NCI-H146 treated with DMSO at 0.1 percent for 48 hours (cell line): ENCODE measurements at regions not wholly inside any gene's neighbourhood (a gene's known extent, or its start where the extent isn't known, plus 50 kb on each side); places are given as distances from the start of the nearest gene placed in this dataset.
A peak's percentile ranks its signal among the peaks of the same experiment; 100 is the strongest.

Source experiments
- DNase-seq: peaks from one replicate; lab custom pipeline; 2025; ENCODE audit not compliant: unreplicated experiment; lab: John Stamatoyannopoulos, UW

GRCh38 chr18:77501266-77501665 lies 251.6 kb downstream of the GALR1 start:
- no peak for DNase-seq

DNA sequence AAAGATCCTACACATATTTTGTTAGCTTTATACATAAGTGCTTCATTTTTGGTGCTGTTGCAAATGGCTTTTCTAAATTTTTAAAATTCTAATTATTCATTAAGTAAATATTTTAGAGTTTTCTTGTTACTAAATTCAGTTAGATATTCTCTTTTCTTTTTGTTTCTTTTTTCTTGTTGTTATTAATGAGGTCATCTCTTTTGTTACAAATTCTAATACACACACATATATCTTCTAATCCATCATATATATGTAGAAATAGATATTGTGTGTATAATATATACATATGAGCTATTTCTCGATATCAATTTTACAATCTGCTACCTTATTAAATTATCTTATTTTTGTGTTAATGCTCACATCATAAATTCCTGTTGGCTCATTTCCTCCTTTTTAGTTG lies 255.9 kb downstream of the GALR1 start:
- no peak for DNase-seq

- DNase-seq, result no peak
These were observed 262.5 kb downstream of the GALR1 start for GRCh38 chr18:77512152-77512551.

DNA sequence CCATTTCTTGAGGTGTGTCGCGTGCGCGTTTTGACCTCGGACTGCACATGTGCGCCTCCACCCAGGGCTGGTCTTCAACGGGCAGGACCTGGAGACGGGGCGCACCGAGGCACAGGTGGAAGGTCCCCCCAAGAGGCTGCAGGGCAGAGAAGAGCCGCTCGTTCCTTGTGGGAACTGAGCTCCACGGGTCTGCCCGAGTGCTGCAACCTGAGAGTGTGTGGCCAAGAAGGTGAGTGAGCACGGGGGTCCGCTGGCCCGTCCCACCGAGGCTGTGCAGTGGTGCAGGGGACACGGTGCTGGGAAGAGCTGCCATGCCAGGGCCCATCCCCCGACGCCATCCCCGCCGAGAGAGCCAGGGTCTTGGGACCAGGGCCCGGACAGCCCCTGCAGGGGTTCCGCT lies 268.3 kb downstream of the GALR1 start:
- DNase-seq, result no peak

- DNase-seq, result no peak
These were observed 271.1 kb downstream of the GALR1 start for GRCh38 chr18:77520767-77521166.

GRCh38 chr18:77522051-77522675 lies 272.5 kb downstream of the GALR1 start:
- DNase-seq, result no peak

- no peak for DNase-seq
These were observed 275.3 kb downstream of the GALR1 start for GRCh38 chr18:77524909-77525308.

DNA sequence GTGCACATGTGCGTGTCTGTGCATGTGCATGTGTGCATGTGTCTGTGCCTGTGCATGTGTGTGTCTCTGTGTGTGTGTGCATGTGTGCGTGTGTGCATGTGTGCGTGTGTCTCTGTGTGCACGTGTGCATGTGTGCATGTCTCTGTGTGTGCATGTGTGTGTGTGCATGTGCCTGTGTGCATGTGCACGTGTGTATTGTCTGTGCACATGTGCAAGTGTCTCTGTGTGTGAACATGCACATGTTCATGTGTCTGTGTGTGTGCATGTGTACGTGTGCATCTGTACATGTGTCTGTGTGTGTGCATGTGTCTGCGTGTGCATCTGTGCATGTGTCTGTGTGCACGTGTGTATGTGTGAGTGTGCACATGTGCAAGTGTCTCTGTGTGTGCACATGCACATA lies 277.3 kb downstream of the GALR1 start:
- no peak for DNase-seq

GRCh38 chr18:77528872-77529271 lies 279.2 kb downstream of the GALR1 start:
- no peak for DNase-seq

- no peak for DNase-seq
These were observed 280.0 kb downstream of the GALR1 start for GRCh38 chr18:77529492-77530176.

- no peak for DNase-seq
These were observed 281.1 kb downstream of the GALR1 start for GRCh38 chr18:77530732-77531131.

GRCh38 chr18:77539860-77540259 lies 290.2 kb downstream of the GALR1 start:
- DNase-seq, result no peak

GRCh38 chr18:77544792-77545191 lies 295.1 kb downstream of the GALR1 start:
- no peak for DNase-seq

DNA sequence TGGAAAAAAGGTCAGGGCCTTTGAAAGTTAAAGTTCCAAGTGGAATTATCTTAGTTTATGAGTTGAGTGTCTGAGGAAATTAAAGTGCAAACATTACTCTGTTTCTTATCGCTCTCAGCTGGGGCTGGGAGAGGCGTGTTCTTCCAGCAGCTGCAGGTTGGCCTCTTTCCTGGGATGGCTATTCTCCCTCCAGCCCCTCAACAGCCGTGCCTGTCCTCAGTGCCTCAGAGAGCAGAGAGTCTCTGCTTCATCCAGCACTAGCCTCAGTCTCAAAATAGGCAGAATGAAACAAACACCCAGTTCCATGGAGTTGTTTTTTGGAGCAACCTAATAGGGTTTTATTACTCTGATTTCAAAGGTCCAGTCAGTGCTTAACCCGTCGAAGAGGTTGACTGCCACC lies 298.1 kb downstream of the GALR1 start:
- no peak for DNase-seq

DNA sequence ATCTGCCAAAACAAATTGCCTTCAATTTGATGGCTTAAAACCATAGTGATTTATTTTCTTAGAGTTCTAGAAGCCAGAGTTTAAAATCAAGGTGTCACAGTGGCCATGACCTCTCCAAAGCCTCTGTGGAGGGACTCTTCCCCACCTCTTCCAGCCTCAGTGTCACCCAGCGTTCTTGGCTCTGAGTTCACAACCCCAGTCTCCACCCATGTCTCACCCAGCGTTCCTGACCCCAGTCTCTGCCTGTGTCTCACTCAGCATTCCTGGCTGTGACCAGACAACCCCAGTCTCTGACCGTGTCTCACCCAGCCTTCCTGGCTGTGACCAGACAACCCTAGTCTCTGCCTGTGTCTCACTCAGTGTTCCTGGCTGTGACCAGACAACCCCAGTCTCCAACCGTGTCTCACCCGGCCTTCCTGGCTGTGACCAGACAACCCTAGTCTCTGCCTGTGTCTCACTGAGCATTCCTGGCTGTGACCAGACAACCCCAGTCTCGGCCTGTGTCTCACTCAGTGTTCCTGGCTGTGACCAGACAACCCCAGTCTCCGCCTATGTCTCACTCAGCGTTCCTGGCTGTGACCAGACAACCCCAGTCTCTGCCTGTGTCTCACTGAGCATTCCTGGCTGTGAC lies 299.3 kb downstream of the GALR1 start:
- DNase-seq, result no peak

DNA sequence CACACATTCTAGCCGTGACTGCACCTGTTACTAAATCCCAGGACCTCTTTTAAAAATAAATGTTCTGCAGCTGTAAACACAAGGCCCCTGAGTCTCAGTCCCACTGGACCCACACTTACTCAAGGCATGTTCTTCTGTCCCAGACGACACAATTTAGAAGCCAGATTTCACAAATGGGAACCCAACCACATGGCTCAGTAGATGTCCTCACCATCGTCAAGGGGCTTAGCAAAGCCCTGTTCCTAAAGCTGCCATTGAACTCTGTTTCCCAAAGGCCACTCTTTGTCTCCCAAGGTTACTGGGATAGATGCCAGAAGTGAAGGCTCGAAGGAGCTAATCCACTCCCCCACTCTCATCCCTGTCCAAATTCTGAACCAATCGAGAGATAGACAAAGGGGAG lies 301.0 kb downstream of the GALR1 start:
- no peak for DNase-seq

DNA sequence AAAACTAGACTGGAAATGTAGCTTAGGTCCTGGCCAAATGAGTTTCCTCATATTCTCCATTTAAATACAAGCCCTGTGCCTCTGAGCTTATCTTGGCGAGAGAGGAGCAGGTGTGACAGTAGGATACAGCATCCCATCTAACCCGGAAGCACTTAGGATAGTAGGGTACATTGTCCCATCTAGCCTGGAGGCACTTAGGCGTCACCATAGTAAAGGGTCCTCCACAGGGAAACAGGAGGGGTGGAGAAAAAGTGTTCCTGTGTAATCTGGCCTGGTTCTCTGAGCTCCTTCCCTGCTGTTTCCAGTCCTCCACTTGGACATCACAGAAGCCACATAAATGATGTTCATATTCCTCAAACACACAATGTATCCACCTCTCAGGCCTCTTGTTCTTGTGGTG lies 301.4 kb downstream of the GALR1 start:
- no peak for DNase-seq

- DNase-seq, result no peak
These were observed 303.3 kb downstream of the GALR1 start for GRCh38 chr18:77552945-77553344.

DNA sequence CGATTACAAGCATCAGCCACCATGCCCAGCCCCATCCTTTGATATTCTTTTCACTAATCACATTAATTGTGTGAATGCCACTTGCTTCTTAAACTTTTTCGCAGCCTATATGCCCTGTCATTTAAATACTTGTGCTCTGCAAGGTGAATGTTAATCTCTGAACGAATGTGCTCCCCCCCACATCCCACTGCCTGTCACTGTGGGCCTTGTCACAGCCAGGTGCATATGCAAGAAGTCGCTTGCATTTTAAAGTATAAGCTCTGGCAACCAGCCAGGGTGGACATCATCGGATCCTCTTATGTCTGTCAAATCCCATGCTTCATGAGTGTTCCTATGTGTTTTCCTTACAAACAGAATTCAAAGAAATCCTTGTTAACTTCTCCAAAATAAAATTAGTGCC lies 304.4 kb downstream of the GALR1 start:
- DNase-seq, result no peak

DNA sequence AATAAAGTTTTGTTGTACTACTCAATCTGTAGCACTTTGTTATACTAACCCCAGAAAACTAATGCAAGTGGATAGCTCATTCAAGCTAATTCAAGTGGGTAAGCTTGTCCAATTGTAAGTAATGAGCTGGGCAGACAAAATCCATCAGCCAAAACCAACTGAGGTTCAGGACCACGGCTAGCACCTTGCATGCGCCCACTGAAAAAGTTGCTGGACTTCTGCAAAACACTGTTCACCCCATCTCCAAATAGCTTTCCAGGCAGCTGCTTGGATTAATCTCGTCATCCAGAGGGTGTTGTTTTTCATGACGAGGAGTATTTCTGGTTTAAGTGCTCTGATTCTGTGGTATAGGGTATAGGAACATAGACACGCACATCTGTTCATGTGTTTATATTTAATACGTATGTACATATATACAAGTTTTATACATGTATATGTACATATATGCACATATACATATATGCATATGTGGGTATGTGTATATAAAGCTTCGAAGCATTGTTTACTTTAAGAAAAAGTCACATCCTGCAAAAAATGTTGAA lies 307.5 kb downstream of the GALR1 start:
- DNase-seq, result no peak

- peak; percentile 24 for DNase-seq
These were observed 309.7 kb downstream of the GALR1 start for GRCh38 chr18:77559274-77559910.
